Endothelial cell of umbilical vein (primary cell): ENCODE measurements at regions not wholly inside any gene's neighbourhood (a gene's known extent, or its start where the extent isn't known, plus 50 kb on each side); places are given as distances from the start of the nearest gene placed in this dataset.

Experiments used
- POLR2AphosphoS5 ChIP-seq: IDR thresholded peaks from 2 replicates; pipeline ENCODE4 v1.6.1; 2012; ENCODE audit warnings: low read depth, mild to moderate bottlenecking, control low read depth, low read length, moderate library complexity; ENCODE audit not compliant: insufficient read depth
- TF ChIP-seq, protein P1 (sequence below), 2 donors: IDR thresholded peaks; 1 replicate in 1 of 2; 2 replicates in 1 of 2; pipeline ENCODE4 v1.5.1; 2011; ENCODE audit warnings: low read length in 2 of 2, mild to moderate bottlenecking in 2 of 2, moderate library complexity in 2 of 2, control low read depth in 1 of 2, inconsistent platforms in 1 of 2, low read depth in 1 of 2; ENCODE audit not compliant: insufficient read depth in 1 of 2; ENCODE audit errors: extremely low read depth in 1 of 2

DNA sequence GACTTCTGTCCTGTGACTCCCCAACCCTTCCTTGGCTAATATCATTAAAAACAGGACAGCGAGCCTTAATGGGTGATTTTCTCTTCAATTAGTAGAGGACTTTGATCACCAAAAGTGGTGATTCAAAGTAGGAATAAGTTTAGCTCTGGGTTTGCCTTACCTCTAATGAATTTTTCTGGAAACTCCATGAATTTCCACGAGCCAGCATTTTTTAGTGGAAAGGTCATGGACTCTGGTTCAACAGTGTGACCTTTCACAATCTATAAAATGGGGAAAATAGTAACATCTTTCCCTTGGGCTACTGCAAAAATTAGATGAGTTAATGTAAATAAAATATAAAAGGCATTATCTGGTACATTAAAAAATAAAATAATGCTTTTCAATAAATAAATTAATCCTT lies 417.8 kb upstream of the NR2F2 start:
- TF ChIP-seq POLR2AphosphoS5: no peak
- TF ChIP-seq, protein P1, sequence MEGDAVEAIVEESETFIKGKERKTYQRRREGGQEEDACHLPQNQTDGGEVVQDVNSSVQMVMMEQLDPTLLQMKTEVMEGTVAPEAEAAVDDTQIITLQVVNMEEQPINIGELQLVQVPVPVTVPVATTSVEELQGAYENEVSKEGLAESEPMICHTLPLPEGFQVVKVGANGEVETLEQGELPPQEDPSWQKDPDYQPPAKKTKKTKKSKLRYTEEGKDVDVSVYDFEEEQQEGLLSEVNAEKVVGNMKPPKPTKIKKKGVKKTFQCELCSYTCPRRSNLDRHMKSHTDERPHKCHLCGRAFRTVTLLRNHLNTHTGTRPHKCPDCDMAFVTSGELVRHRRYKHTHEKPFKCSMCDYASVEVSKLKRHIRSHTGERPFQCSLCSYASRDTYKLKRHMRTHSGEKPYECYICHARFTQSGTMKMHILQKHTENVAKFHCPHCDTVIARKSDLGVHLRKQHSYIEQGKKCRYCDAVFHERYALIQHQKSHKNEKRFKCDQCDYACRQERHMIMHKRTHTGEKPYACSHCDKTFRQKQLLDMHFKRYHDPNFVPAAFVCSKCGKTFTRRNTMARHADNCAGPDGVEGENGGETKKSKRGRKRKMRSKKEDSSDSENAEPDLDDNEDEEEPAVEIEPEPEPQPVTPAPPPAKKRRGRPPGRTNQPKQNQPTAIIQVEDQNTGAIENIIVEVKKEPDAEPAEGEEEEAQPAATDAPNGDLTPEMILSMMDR (IDR thresholded peaks at IDR 0.05; ENCODE audit: extremely low read depth in 1 of 2, insufficient read depth in 1 of 2, low read depth in 1 of 2, low read length in 2 of 2): no peak
